DND-41 (cell line): ENCODE measurements at regions not wholly inside any gene's neighbourhood (a gene's known extent, or its start where the extent isn't known, plus 50 kb on each side); places are given as distances from the start of the nearest gene placed in this dataset.

Experiments used
- EZH2 ChIP-seq: IDR thresholded peaks from 3 replicates; pipeline ENCODE4 v1.6.1; 2012; ENCODE audit warnings: borderline replicate concordance, low read depth, mild to moderate bottlenecking, moderate library complexity, low read length, inconsistent platforms; ENCODE audit not compliant: severe bottlenecking
- TF ChIP-seq, protein P1 (sequence below): IDR thresholded peaks from 2 replicates; pipeline ENCODE4 v1.5.1; 2012; ENCODE audit warnings: borderline replicate concordance, low read length, moderate library complexity, mild to moderate bottlenecking; ENCODE audit not compliant: poor library complexity, severe bottlenecking; ENCODE audit errors: extremely low read depth

DNA sequence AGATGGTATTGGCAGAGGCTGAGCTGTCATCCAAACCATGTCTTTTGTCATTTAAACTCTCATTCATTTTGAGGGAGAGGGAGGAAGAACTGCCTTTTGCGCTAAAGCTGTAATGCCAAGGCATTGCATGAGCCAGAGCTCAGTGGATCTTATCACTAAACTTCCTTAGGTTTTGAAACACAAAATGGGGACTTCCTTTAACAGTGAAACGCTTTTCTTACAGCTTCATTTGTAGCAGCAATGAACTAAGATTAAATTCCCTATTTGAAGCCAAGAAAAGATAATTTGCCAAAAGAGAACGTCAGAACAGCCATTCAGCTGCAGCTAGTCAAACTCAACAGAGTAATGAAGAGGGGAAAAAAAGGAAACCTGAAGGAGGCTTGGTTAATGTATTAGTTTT is 143.5 kb upstream of the MMADHC start:
- TF ChIP-seq, protein P1, sequence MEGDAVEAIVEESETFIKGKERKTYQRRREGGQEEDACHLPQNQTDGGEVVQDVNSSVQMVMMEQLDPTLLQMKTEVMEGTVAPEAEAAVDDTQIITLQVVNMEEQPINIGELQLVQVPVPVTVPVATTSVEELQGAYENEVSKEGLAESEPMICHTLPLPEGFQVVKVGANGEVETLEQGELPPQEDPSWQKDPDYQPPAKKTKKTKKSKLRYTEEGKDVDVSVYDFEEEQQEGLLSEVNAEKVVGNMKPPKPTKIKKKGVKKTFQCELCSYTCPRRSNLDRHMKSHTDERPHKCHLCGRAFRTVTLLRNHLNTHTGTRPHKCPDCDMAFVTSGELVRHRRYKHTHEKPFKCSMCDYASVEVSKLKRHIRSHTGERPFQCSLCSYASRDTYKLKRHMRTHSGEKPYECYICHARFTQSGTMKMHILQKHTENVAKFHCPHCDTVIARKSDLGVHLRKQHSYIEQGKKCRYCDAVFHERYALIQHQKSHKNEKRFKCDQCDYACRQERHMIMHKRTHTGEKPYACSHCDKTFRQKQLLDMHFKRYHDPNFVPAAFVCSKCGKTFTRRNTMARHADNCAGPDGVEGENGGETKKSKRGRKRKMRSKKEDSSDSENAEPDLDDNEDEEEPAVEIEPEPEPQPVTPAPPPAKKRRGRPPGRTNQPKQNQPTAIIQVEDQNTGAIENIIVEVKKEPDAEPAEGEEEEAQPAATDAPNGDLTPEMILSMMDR, result no peak
- no peak for TF ChIP-seq EZH2
